Uterus (tissue), 3 donors: ENCODE measurements at regions not wholly inside any gene's neighbourhood (a gene's known extent, or its start where the extent isn't known, plus 50 kb on each side); places are given as distances from the start of the nearest gene placed in this dataset.
A peak's percentile ranks its signal among the peaks of the same experiment; 100 is the strongest.

Source experiments
- DNase-seq, 2 donors: peaks; one replicate each; pipeline ENCODE4 v3.0.0-alpha.2; 2019 to 2020
- H3K27ac ChIP-seq, 2 donors: fragments of 200-600 bp; sonication (generic); 1 replicate in 1 of 2; 2 replicates in 1 of 2; pipeline ENCODE4 v1.5.1; 2016 to 2018
- H3K27me3 ChIP-seq, 2 donors: fragments of 200-600 bp; sonication (generic); one replicate each; pipeline ENCODE4 v1.5.1; 2018 to 2019; ENCODE audit warnings: control low read depth in 1 of 2
- H3K36me3 ChIP-seq, 2 donors: fragments of 200-600 bp; sonication (generic); one replicate each; pipeline ENCODE4 v1.5.1; 2019; ENCODE audit warnings: control low read depth in 1 of 2
- H3K4me1 ChIP-seq, 2 donors: fragments of 200-600 bp; sonication (generic); one replicate each; pipeline ENCODE4 v1.5.1; 2018 to 2019; ENCODE audit warnings: control low read depth in 1 of 2
- H3K4me3 ChIP-seq, 2 donors: fragments of 200-600 bp; sonication (generic); 1 replicate in 1 of 2; 2 replicates in 1 of 2; pipeline ENCODE4 v1.5.1; 2018 to 2019; ENCODE audit warnings: mild to moderate bottlenecking in 1 of 2
- H3K9me3 ChIP-seq, 2 donors: fragments of 200-600 bp; sonication (generic); one replicate each; pipeline ENCODE4 v1.5.1; 2019; ENCODE audit warnings: control low read depth in 1 of 2
- POLR2A ChIP-seq, 2 donors: fragments of 450-650 bp; IDR thresholded peaks; one replicate each; pipeline ENCODE4 v1.6.1; 2016; ENCODE audit warnings: antibody characterized with exemption in 2 of 2, mild to moderate bottlenecking in 1 of 2, moderate library complexity in 1 of 2
- intact Hi-C: fragments of 100-400 bp; cut with DNase I; formaldehyde crosslinking; loops from one replicate; pipeline ENCODE4 v1.15.1; 2023; ENCODE audit warnings: low total_unique reads
- TF ChIP-seq, protein P1 (sequence below), 4 experiments: fragments of 200-600 bp in 2 of 4; fragments of 450-650 bp in 2 of 4; sonication (generic) in 2 of 4; IDR thresholded peaks; one replicate each; pipeline ENCODE4 v1.5.1; 2016 to 2019; ENCODE audit warnings: antibody characterized with exemption in 4 of 4, mild to moderate bottlenecking in 2 of 4, moderate library complexity in 1 of 4
- donor health status: DM: yes; HTN: yes; CAD: no.

GRCh38 chr10:4243651-4244050 is 458.6 kb upstream of the KLF6 start:
- H3K36me3 ChIP-seq: no peaks in the 10 kb centered on the region
- no peaks in the 10 kb centered on the region for H3K9me3 ChIP-seq
- H3K27me3 ChIP-seq: no peaks in the 10 kb centered on the region
- intact Hi-C loops: loop anchor here (10.0 kb wide), 1 partner anchor 459 kb away; the partner anchor contains the start of gene KLF6
- no peaks in the 10 kb centered on the region for H3K4me1 ChIP-seq
- DNase-seq: peak in 1 of 2 donors; percentile 81
- H3K4me3 ChIP-seq: peak overlapping the region; percentile 25 to 31
- peak overlapping the region; percentile 85 to 95 for H3K27ac ChIP-seq
- TF ChIP-seq, protein P1, sequence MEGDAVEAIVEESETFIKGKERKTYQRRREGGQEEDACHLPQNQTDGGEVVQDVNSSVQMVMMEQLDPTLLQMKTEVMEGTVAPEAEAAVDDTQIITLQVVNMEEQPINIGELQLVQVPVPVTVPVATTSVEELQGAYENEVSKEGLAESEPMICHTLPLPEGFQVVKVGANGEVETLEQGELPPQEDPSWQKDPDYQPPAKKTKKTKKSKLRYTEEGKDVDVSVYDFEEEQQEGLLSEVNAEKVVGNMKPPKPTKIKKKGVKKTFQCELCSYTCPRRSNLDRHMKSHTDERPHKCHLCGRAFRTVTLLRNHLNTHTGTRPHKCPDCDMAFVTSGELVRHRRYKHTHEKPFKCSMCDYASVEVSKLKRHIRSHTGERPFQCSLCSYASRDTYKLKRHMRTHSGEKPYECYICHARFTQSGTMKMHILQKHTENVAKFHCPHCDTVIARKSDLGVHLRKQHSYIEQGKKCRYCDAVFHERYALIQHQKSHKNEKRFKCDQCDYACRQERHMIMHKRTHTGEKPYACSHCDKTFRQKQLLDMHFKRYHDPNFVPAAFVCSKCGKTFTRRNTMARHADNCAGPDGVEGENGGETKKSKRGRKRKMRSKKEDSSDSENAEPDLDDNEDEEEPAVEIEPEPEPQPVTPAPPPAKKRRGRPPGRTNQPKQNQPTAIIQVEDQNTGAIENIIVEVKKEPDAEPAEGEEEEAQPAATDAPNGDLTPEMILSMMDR (IDR thresholded peaks at IDR 0.05): no peak
- peak in 1 of 2 donors; percentile 28 for TF ChIP-seq POLR2A (IDR thresholded peaks at IDR 0.05)

GRCh38 chr10:4243169-4243568 is 458.2 kb upstream of the KLF6 start:
- Histone ChIP-seq H3K4me3 (peak overlapping the region; percentile 25 to 31), H3K4me1 (no peaks in the 10 kb centered on the region), H3K27me3 (no peaks in the 10 kb centered on the region), H3K27ac (peak overlapping the region; percentile 85 to 95), H3K9me3 (no peaks in the 10 kb centered on the region), H3K36me3 (no peaks in the 10 kb centered on the region)
- intact Hi-C loops: loop anchor here (10.0 kb wide), 1 partner anchor 458 kb away; the partner anchor contains the start of gene KLF6
- no peak for TF ChIP-seq POLR2A (IDR thresholded peaks at IDR 0.05)
- TF ChIP-seq, protein P1 (IDR thresholded peaks at IDR 0.05): no peak
- no peak for DNase-seq

- DNase-seq: peak; percentile 40 to 45
- no peaks in the 10 kb centered on the region for H3K4me1 ChIP-seq
- H3K27ac ChIP-seq: peak overlapping the region; percentile 85 to 95
- TF ChIP-seq, protein P1 (IDR thresholded peaks at IDR 0.05): no peak
- no peak for TF ChIP-seq POLR2A (IDR thresholded peaks at IDR 0.05)
- H3K27me3 ChIP-seq: no peaks in the 10 kb centered on the region
- H3K36me3 ChIP-seq: no peaks in the 10 kb centered on the region
- H3K4me3 ChIP-seq: peak overlapping the region; percentile 11 to 31
- no peaks in the 10 kb centered on the region for H3K9me3 ChIP-seq
- intact Hi-C loops: loop anchor here (10.0 kb wide), 1 partner anchor 458 kb away; the partner anchor contains the start of gene KLF6
Measured at GRCh38 chr10:4242561-4243035, 457.6 kb upstream of the KLF6 start.

DNA sequence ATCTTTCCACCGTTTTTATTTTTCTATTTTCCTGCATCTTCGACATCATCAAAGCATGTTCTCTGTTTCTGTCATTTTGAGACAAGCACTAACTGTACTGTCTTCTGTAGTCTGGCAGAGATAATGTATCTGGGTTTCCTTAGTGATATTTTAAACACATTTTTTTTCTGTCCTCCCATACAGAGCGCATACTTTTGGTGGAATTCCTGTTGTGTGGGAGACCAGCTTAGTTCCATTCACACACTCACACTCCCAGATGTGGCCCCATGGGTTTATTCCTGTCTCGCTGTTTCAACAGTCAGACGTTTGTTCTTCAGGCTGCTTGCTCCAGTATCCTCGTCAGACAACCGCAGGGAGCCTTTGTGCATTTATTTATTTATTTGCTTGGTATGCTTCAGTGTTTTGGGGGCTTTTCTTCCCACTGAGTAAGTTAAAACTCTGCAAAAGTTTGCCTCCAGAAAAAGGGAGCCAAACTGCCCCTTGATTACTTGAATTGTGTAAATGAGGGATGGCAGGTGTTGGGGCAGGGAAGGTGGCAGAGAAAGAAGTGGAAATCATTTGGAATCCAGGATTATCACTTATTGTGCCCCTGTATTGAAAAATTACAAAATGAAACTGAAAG is 456.8 kb upstream of the KLF6 start:
- DNase-seq: peak; percentile 54 to 56
- Histone ChIP-seq H3K27ac (peak overlapping the region; percentile 85 to 95), H3K9me3 (no peaks in the 10 kb centered on the region), H3K36me3 (no peaks in the 10 kb centered on the region), H3K4me1 (no peaks in the 10 kb centered on the region), H3K27me3 (no peaks in the 10 kb centered on the region), H3K4me3 (peak overlapping the region; percentile 11 to 31)
- intact Hi-C loops: loop anchor here (10.0 kb wide), 1 partner anchor 457 kb away; the partner anchor contains the start of gene KLF6
- TF ChIP-seq, protein P1 (IDR thresholded peaks at IDR 0.05): no peak
- peak in 1 of 2 donors; percentile 20 for TF ChIP-seq POLR2A (IDR thresholded peaks at IDR 0.05)

DNA sequence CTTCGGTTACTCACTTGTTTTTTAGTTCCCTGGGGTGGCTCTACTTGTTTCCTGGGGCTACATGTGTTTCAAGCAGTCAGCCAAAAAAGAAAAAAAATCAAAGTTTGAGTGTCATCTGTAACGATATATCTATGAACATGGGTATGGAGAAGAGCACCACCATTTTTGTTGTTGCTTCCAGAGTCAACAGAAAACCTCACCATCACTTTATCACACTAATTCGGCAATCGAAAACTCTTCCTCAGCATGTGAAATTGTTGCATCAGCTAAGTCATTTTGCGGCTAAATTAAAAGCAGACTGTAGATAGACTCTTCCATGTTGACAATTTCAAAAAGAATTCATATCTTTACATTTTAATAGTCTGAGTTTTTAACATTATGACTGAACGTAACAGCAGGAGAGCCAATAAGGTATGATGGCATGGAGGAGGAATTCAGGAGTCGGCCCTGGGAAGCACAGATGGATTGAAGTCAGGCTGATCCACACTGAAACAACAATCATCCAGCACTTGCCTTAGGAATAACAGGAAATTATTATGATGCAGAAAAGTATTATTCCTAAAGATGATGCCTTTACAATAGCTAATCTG is 455.7 kb upstream of the KLF6 start:
- no peak for DNase-seq
- Histone ChIP-seq H3K27me3 (no peaks in the 10 kb centered on the region), H3K4me3 (no peak overlapping the region), H3K36me3 (no peaks in the 10 kb centered on the region), H3K9me3 (no peaks in the 10 kb centered on the region), H3K27ac (peak overlapping the region; percentile 85 to 95), H3K4me1 (no peaks in the 10 kb centered on the region)
- no peak for TF ChIP-seq POLR2A (IDR thresholded peaks at IDR 0.05)
- TF ChIP-seq, protein P1 (IDR thresholded peaks at IDR 0.05): no peak
- intact Hi-C loops: loop anchor here (10.0 kb wide), 1 partner anchor 456 kb away; the partner anchor contains the start of gene KLF6
